Thyroid gland (tissue), 4 donors: ENCODE measurements at regions not wholly inside any gene's neighbourhood (a gene's known extent, or its start where the extent isn't known, plus 50 kb on each side); places are given as distances from the start of the nearest gene placed in this dataset.

ENCODE experiments used
- CTCF ChIP-seq, 6 experiments: fragments of 200-600 bp in 3 of 6; fragments of 450-650 bp in 3 of 6; sonication (generic) in 3 of 6; IDR thresholded peaks; one replicate each; pipeline ENCODE4 v1.5.1; 2016 to 2019; ENCODE audit warnings: antibody characterized with exemption in 6 of 6, mild to moderate bottlenecking in 2 of 6, inconsistent platforms in 1 of 6, moderate library complexity in 1 of 6
- POLR2A ChIP-seq, 2 donors: fragments of 450-650 bp; IDR thresholded peaks; one replicate each; pipeline ENCODE4 v1.6.1; 2017; ENCODE audit warnings: antibody characterized with exemption in 2 of 2, mild to moderate bottlenecking in 2 of 2, moderate library complexity in 1 of 2

GRCh38 chr2:58553937-58554336 is 312.8 kb upstream of the FANCL start:
- TF ChIP-seq CTCF (IDR thresholded peaks at IDR 0.05), result peak in 1 of 6 experiments; percentile 19
- no peak for TF ChIP-seq POLR2A (IDR thresholded peaks at IDR 0.05)
